ENCODE measurements at regions not wholly inside any gene's neighbourhood (a gene's known extent, or its start where the extent isn't known, plus 50 kb on each side); places are given as distances from the start of the nearest gene placed in this dataset.
"Not testable (repeated sequence)": the region's sequence is repeated elsewhere in the genome, so short reads cannot be mapped to it uniquely, and the experiment has no call there.

DNA sequence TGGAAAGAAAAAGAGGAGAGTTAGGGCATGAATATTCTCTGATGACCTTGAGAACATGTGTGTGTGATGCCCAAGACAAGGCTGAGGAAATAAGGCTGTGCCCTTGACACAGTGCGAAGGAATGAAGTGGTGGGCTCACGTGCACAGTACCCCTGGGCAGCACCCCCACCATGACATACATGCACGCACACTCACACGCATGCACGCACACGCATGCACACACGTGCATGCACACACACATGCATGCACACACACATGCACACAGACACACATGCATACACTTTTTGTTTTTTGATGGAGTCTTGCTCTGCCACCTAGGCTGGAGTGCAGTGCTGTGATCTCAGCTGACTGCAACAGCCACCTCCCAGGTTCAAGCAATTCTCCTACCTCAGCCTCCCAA, 118.1 kb downstream of the GATA3 start:
- no peak overlapping the region for H3K4me3 ChIP-seq (ENCODE audit: control insufficient read depth, low read depth, low read length)
- DNase-seq (ENCODE audit: low read depth) = no peak
- TF ChIP-seq, protein P1, sequence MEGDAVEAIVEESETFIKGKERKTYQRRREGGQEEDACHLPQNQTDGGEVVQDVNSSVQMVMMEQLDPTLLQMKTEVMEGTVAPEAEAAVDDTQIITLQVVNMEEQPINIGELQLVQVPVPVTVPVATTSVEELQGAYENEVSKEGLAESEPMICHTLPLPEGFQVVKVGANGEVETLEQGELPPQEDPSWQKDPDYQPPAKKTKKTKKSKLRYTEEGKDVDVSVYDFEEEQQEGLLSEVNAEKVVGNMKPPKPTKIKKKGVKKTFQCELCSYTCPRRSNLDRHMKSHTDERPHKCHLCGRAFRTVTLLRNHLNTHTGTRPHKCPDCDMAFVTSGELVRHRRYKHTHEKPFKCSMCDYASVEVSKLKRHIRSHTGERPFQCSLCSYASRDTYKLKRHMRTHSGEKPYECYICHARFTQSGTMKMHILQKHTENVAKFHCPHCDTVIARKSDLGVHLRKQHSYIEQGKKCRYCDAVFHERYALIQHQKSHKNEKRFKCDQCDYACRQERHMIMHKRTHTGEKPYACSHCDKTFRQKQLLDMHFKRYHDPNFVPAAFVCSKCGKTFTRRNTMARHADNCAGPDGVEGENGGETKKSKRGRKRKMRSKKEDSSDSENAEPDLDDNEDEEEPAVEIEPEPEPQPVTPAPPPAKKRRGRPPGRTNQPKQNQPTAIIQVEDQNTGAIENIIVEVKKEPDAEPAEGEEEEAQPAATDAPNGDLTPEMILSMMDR (conservative IDR thresholded peaks at IDR 0.05; ENCODE audit: control insufficient read depth, insufficient read depth, low read depth, low read length) = no peak

DNA sequence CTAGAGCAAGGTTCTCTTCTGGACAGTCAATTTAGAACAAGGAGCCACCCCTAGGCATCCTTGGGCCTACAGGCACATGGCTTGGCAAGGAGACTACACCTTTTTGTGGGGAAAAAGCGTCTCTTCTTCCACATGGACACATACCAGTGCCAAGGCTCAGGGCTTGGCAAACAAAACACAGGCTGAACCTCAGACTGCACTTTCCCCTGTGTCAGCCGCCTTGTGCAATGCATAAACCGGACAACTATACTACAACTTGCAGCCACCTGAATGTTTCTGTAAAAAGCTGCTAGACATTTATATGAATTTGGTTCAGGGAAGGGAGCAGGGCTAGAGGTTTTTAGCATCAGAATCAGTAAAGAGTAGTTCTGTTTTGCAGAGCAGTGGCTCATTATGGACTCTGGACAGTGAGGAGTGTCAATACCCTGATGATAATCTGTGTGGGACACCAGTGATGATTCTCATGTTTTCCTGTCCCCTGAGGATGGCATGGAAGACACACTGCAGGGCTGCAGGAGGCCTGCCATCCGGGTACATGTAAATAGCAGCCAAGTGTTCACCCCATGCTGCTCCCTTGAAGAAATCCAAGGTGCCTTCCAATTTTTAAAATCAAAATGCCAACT, 118.9 kb downstream of the GATA3 start:
- TF ChIP-seq, protein P1 (conservative IDR thresholded peaks at IDR 0.05; ENCODE audit: control insufficient read depth, insufficient read depth, low read depth, low read length) = no peak
- no peak overlapping the region for H3K4me3 ChIP-seq (ENCODE audit: control insufficient read depth, low read depth, low read length)
- DNase-seq (ENCODE audit: low read depth) = no peak

DNA sequence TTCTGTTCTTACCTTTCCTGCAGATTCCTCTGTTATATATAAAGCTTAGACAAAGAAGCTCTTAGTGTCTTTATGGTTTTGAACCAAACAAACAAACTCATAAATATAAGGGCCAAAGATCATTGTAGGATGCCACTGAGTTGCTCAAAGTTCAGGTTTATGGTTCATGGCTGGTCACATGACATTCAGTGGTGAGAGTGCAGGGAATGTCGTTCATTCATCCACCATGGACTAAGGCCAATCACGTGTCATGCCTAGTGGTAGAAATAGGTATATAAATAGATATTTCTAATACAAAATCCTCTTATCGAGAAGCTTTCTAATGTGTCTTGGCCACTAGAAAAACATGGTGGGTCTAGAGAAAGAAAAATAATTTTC, 119.4 kb downstream of the GATA3 start:
- TF ChIP-seq, protein P1 (conservative IDR thresholded peaks at IDR 0.05; ENCODE audit: control insufficient read depth, insufficient read depth, low read depth, low read length) = no peak
- no peak overlapping the region for H3K4me3 ChIP-seq (ENCODE audit: control insufficient read depth, low read depth, low read length)

DNA sequence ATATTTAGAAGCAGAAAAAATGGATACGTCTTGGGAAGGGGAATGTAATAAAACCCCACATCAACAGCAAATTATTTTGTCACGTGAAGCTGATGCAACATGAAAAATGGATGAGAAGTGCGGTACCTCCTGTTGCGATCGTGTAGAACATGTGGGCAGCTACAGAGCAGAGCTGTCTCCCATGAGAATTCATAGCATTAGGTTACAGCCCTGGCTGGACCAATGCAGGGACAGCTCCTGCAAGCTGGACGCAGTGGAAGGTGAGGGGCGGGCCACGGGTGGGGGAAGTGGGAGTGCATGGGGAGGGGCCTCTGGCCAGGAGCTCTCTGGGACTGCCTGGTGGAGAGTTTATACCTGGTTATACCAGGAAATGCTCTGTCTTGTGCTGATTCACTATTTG, 120.3 kb downstream of the GATA3 start:
- TF ChIP-seq, protein P1 (conservative IDR thresholded peaks at IDR 0.05; ENCODE audit: control insufficient read depth, insufficient read depth, low read depth, low read length) = no peak
- no peak overlapping the region for H3K4me3 ChIP-seq (ENCODE audit: control insufficient read depth, low read depth, low read length)
- DNase-seq (ENCODE audit: low read depth) = no peak

More for the DNA sequence above, 119.4 kb downstream of the GATA3 start:
- no peak for DNase-seq (ENCODE audit: low read depth)

DNA sequence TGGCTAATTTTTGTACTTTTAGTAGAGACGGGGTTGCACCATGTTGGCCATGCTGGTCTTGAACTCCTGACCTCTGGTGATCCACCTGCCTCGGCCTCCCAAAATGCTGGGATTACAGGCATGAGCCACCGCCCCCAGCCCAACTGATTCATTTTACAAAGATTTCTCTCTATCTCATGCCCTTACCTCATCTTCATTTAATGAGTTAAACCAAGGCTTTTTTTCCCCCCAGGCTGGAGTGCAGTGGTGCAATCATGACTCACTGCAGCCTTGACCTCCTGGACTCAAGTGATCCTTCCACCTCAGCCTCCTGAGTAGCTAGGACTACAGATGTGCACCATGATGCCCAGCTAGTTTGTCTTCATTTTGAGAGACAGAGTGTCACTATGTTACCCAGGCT, 123.0 kb downstream of the GATA3 start:
- H3K4me3 ChIP-seq (ENCODE audit: control insufficient read depth, low read depth, low read length); DNase-seq (ENCODE audit: low read depth): not testable (repeated sequence)

DNA sequence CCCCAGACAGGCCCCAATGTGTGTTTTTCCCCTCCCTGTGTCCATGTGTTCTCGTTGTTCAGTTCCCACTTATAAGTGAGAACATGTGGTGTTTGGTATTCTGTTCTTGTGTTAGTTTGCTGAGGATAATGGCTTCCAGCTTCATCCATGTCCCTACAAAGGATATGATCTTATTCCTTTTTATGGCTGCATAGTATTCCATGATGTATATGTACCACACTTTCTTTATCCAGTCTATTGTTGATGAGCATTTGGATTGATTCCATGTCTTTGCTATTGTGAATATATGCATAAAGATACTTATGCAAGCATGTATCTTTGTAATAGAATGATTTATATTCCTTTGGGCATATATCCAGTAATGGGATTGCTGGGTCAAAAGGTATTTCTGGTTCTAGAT, 125.3 kb downstream of the GATA3 start:
- not testable (repeated sequence) for H3K4me3 ChIP-seq (ENCODE audit: control insufficient read depth, low read depth, low read length); DNase-seq (ENCODE audit: low read depth)

DNA sequence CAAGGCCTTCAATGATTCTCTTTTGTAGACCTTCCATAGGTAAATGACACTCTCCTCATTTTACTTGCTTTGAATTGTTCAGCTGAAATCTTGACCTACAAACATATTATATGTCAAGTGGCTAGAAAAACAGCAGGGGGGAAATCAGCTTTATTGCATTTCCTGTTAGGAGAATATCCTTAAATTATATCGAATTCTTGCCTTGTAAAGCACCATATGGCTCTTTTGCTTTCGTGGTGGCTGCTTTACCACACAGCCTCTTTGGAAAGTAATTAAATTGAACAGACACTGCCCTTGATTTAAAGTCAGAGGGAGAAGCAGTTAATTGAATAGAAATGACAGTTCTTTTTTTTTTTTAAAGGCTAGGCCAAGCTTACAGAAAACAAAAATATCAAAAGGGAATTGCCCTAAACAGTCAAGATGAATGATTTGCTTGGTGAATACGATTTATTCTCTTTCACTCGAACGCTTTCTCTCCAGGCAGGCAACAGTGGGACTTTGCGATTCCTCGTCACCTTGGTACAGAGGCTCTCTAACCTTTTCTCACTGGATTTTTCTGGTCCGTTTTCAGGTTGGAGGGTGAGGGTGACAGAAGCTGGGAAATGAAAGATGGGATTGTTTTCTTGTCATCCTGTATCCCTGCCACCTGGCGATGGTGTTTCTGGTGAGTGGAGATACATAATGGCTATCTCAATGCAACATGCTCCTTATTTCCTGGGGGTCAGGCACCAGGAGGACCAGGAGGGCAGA, 126.0 kb downstream of the GATA3 start:
- no peak overlapping the region for H3K4me3 ChIP-seq (ENCODE audit: control insufficient read depth, low read depth, low read length)
- TF ChIP-seq, protein P1 (conservative IDR thresholded peaks at IDR 0.05; ENCODE audit: control insufficient read depth, insufficient read depth, low read depth, low read length) = no peak
- no peak for DNase-seq (ENCODE audit: low read depth)
